ENCODE measurements at regions not wholly inside any gene's neighbourhood (a gene's known extent, or its start where the extent isn't known, plus 50 kb on each side); places are given as distances from the start of the nearest gene placed in this dataset.

DNA sequence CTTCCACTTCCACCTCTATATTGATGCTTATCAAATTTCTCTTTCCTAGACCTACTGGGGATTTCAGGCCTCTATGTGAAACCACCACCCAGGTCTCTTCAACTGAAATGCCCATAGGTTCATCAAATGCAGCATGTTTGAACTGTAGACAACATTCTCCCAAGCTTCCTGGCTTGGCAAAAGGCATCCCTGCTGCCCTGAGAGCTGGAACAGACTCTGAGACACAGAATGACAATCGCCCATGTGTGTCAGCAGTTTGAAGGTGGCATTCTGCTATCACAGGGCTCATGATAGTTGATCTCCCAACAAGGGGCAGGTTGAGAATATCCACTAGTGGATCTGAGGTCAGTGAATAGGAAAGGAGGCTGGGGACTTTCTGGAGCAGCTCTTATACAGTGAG lies 200.7 kb downstream of the RPLP1 start:
- TF ChIP-seq, protein P1, sequence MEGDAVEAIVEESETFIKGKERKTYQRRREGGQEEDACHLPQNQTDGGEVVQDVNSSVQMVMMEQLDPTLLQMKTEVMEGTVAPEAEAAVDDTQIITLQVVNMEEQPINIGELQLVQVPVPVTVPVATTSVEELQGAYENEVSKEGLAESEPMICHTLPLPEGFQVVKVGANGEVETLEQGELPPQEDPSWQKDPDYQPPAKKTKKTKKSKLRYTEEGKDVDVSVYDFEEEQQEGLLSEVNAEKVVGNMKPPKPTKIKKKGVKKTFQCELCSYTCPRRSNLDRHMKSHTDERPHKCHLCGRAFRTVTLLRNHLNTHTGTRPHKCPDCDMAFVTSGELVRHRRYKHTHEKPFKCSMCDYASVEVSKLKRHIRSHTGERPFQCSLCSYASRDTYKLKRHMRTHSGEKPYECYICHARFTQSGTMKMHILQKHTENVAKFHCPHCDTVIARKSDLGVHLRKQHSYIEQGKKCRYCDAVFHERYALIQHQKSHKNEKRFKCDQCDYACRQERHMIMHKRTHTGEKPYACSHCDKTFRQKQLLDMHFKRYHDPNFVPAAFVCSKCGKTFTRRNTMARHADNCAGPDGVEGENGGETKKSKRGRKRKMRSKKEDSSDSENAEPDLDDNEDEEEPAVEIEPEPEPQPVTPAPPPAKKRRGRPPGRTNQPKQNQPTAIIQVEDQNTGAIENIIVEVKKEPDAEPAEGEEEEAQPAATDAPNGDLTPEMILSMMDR (IDR thresholded peaks at IDR 0.05), result no peak
- TF ChIP-seq EP300 (IDR thresholded peaks at IDR 0.05) (no peak), POLR2A (IDR thresholded peaks at IDR 0.05; ENCODE audit: low read depth) (no peak)

All from esophagus muscularis mucosa (tissue), 4 donors.